Ovary (tissue), 3 donors: ENCODE measurements at regions not wholly inside any gene's neighbourhood (a gene's known extent, or its start where the extent isn't known, plus 50 kb on each side); places are given as distances from the start of the nearest gene placed in this dataset.

ENCODE experiments used
- POLR2A ChIP-seq: fragments of 450-650 bp; IDR thresholded peaks from one replicate; pipeline ENCODE4 v1.6.1; 2017; ENCODE audit warnings: antibody characterized with exemption, mild to moderate bottlenecking, moderate library complexity
- TF ChIP-seq, protein P1 (sequence below), 3 donors: fragments of 450-650 bp in 2 of 3; fragments of 200-600 bp in 1 of 3; IDR thresholded peaks; one replicate each; pipeline versions ENCODE4 v1.5.1 to v1.8.0; 2016 to 2022; ENCODE audit warnings: antibody characterized with exemption in 3 of 3, mild to moderate bottlenecking in 1 of 3
- donor health status: DM: no; HTN: no; CAD: no.

- TF ChIP-seq, protein P1, sequence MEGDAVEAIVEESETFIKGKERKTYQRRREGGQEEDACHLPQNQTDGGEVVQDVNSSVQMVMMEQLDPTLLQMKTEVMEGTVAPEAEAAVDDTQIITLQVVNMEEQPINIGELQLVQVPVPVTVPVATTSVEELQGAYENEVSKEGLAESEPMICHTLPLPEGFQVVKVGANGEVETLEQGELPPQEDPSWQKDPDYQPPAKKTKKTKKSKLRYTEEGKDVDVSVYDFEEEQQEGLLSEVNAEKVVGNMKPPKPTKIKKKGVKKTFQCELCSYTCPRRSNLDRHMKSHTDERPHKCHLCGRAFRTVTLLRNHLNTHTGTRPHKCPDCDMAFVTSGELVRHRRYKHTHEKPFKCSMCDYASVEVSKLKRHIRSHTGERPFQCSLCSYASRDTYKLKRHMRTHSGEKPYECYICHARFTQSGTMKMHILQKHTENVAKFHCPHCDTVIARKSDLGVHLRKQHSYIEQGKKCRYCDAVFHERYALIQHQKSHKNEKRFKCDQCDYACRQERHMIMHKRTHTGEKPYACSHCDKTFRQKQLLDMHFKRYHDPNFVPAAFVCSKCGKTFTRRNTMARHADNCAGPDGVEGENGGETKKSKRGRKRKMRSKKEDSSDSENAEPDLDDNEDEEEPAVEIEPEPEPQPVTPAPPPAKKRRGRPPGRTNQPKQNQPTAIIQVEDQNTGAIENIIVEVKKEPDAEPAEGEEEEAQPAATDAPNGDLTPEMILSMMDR (IDR thresholded peaks at IDR 0.05) = no peak
- no peak for TF ChIP-seq POLR2A
Observed at GRCh38 chr3:117348884-117349283, 639.3 kb downstream of the TUSC7 start.
